Brain microvascular endothelial cell (primary cell): ENCODE measurements at regions not wholly inside any gene's neighbourhood (a gene's known extent, or its start where the extent isn't known, plus 50 kb on each side); places are given as distances from the start of the nearest gene placed in this dataset.
"Not testable (repeated sequence)": the region's sequence is repeated elsewhere in the genome, so short reads cannot be mapped to it uniquely, and the experiment has no call there.

Experiments used
- DNase-seq: peaks from one replicate; pipeline ENCODE4 v3.0.0-alpha.2; 2020
- H3K27ac ChIP-seq: fragments of 250-450 bp; sonication (Bioruptor Pico); 2 replicates; pipeline ENCODE4 v1.5.1; 2020; ENCODE audit warnings: mild to moderate bottlenecking, moderate library complexity
- H3K27me3 ChIP-seq: fragments of 250-450 bp; sonication (Bioruptor Pico); replicated peaks from 2 replicates; pipeline ENCODE4 v1.5.1; 2020; ENCODE audit warnings: mild to moderate bottlenecking
- H3K36me3 ChIP-seq: fragments of 250-450 bp; sonication (Bioruptor Pico); replicated peaks from 2 replicates; pipeline ENCODE4 v1.5.1; 2020; ENCODE audit warnings: mild to moderate bottlenecking
- H3K4me3 ChIP-seq: 2 replicates; pipeline ENCODE4 v1.5.1; 2011; ENCODE audit warnings: low read depth, mild to moderate bottlenecking, control low read depth, low read length, moderate library complexity
- in situ Hi-C: cut with HindIII; loops from 2 replicates; pipeline ENCODE4 v1.10.0; 2017; ENCODE audit warnings: low sequenced_read_pairs, low pct_ligation_motif_present
- TF ChIP-seq, protein P1 (sequence below): IDR thresholded peaks from 2 replicates; pipeline ENCODE4 v1.5.1; 2011; ENCODE audit warnings: low read depth, mild to moderate bottlenecking, moderate library complexity, low read length, control low read depth, inconsistent platforms; ENCODE audit errors: missing control alignments

DNA sequence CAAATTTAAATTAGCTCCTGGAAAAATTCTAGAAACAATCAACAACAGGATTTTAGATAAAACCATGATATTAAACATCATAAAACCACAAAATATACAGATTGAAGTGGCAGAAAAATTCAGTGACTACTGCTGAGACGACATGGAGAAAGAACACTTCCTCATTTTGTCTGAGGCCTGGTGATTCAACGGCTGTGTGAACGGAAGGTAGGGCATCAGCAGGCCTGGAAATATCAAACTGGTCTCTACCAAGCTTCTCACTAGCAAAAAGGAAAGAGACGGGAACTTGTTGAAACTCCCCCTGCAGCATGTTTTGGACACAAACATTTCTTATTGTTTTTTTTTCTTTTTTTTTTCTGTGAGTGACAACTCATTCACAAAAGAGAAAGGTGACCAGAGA, 58.0 kb upstream of the AHI1 start:
- H3K27me3 ChIP-seq, result no peaks in the 10 kb centered on the region
- in situ Hi-C loops, result no loop called here
- DNase-seq, result no peak

DNA sequence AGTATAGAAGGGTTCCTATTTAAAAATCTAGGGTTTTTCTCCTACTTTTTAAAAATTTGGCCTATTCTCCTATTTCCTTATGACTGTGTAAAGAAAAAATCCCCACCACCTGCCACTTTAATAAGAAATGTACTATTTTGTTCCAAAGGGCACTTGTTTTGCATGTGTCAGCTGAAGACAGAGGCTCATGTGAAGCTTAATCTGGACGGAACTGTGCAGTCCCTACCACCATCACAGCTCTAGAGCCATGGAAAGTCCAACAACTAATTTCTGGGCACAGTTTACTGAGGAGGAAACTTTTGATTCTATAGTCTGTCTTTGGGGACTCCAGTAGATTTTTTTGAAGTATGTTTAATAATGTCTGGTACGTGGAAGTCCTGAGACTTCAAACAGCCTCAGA, 60.0 kb upstream of the AHI1 start:
- TF ChIP-seq, protein P1, sequence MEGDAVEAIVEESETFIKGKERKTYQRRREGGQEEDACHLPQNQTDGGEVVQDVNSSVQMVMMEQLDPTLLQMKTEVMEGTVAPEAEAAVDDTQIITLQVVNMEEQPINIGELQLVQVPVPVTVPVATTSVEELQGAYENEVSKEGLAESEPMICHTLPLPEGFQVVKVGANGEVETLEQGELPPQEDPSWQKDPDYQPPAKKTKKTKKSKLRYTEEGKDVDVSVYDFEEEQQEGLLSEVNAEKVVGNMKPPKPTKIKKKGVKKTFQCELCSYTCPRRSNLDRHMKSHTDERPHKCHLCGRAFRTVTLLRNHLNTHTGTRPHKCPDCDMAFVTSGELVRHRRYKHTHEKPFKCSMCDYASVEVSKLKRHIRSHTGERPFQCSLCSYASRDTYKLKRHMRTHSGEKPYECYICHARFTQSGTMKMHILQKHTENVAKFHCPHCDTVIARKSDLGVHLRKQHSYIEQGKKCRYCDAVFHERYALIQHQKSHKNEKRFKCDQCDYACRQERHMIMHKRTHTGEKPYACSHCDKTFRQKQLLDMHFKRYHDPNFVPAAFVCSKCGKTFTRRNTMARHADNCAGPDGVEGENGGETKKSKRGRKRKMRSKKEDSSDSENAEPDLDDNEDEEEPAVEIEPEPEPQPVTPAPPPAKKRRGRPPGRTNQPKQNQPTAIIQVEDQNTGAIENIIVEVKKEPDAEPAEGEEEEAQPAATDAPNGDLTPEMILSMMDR, result no peak
- no peak for DNase-seq

More for the DNA sequence above, 58.0 kb upstream of the AHI1 start:
- Histone ChIP-seq H3K4me3 (no peak overlapping the region), H3K27ac (no peak overlapping the region), H3K36me3 (no peaks in the 10 kb centered on the region)
- TF ChIP-seq, protein P1, result no peak

DNA sequence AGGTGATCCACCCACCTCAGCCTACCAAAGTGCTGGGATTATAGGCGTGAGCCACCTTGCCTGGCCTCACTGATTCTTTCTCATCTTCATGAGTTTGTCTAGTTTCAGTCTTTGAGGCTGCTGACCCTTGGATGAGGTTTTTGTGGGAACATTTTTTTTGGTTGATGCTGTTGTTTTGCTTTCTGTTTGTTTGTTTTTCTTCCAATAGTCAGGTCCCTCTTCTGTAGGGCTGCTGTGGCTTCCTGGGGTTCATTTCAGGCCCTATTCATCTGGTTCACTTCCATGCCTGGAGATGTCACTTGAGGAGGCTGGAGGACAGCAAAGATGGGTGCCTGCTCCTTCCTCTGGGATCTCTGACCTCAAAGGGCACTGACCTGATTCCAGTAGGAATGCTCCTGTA, 68.1 kb upstream of the AHI1 start:
- DNase-seq, result not testable (repeated sequence)

More for the DNA sequence above, 60.0 kb upstream of the AHI1 start:
- Histone ChIP-seq H3K27me3 (no peaks in the 10 kb centered on the region), H3K36me3 (no peaks in the 10 kb centered on the region), H3K27ac (no peak overlapping the region), H3K4me3 (no peak overlapping the region)
- in situ Hi-C loops, result no loop called here

DNA sequence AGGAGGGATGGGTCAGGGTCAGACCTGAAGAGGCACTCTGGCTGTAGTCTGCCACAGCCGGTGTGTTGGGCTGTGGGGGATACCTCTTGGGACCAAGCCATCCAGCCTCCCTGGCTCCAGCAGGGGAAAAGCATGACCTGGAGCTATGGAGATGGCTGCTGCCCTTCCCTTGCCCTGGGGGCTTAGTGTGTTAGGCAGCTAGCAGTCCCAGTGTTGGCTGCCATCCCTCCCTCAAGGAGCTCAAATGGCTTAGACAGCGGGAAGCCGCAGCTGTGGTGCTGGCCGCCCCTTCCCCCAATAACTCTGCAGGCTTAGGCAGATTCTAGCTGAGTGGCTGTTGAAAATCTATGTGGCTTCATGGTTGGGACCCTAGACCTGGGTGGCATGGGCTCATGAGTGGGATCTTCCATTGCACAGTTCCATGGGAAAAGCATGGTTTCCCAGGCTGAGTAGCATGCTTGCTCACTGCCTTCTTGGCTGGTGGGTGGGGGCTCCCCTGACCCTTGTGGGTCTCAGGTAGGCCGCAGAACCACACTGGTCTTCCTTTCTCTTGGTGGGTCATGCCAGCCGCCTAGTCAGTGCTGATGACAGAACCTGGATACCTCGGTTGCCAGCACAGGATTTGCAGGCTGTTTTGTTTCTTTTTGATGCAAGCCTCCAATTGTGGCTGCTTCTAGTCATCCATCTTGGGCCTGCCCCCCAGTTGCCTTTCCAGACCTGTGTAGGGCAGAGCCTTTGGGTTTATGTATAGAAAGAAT, 69.0 kb upstream of the AHI1 start:
- no peak for DNase-seq
- Histone ChIP-seq H3K27me3 (no peaks in the 10 kb centered on the region), H3K36me3 (no peaks in the 10 kb centered on the region), H3K4me3 (no peak overlapping the region), H3K27ac (no peak overlapping the region)
- in situ Hi-C loops, result no loop called here
- TF ChIP-seq, protein P1, result no peak

More for the DNA sequence above, 68.1 kb upstream of the AHI1 start:
- H3K27ac ChIP-seq, H3K4me3 ChIP-seq, H3K27me3 ChIP-seq, H3K36me3 ChIP-seq, in situ Hi-C loops: not testable (repeated sequence)

DNA sequence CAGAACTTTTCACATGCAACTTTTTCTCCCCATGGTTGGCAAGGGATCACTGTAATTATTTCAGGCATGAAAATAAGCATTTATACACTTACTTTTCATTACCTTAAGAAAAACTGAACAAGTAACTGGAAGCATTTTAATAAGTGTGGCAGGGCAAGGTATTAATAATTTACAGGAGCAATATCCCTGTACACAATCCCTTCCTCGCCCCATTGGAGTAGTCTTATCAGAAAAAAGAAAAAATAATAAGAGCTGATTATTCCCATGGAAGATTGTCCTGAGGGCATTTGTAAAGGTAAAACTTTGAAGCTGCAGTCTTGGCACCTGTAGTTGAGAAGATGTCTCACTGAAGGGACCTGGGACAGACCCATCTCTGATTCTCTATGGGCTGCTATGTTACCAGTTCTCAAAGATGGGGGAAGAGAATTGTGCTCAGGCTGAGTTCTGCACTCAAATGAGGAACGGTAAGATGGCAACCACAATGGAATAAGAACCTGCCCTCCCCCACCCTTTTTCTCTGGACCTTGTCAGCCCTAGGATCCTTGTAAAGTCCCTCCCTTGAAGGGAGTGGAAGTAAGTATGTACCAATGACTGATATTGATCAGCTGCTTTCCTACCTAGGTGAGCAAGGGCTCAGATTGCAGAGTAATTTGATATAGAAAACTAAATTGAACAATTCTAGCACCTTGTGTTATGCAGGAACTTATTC, 70.0 kb upstream of the AHI1 start:
- H3K4me3 ChIP-seq, result no peak overlapping the region
- in situ Hi-C loops, result no loop called here
- no peak overlapping the region for H3K27ac ChIP-seq
- no peak for DNase-seq
- TF ChIP-seq, protein P1, result no peak
- no peaks in the 10 kb centered on the region for H3K36me3 ChIP-seq
- no peaks in the 10 kb centered on the region for H3K27me3 ChIP-seq

DNA sequence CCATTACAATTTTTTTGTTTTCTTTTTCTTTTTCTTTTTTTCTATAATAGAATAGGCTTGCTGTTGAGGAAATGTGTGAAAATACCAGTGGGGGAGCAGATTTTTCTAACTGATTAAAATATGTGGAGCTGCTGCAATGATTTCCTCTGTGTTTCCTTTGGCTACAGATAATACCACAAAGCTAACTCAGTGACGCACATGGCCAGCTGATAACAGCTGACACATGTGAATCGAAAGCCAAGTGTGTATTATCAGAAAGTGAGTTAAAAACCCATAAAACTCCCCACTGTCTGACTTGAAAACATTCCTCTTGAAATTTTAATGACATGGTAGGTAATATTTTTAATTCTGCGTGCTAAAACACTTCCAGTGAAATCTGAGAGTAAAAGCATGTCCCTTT, 70.8 kb upstream of the AHI1 start:
- TF ChIP-seq, protein P1, result no peak
- in situ Hi-C loops, result no loop called here
- Histone ChIP-seq H3K36me3 (no peaks in the 10 kb centered on the region), H3K27me3 (no peaks in the 10 kb centered on the region), H3K4me3 (no peak overlapping the region), H3K27ac (no peak overlapping the region)
- peak; percentile 97 for DNase-seq
